Fibroblast of lung (primary cell): ENCODE measurements at regions not wholly inside any gene's neighbourhood (a gene's known extent, or its start where the extent isn't known, plus 50 kb on each side); places are given as distances from the start of the nearest gene placed in this dataset.

Experiments
- DNase-seq, 2 donors: peaks; one replicate each; pipeline versions ENCODE4 v3.0.0 to v3.0.0-alpha.2; 2010; ENCODE audit warnings: low read depth in 2 of 2
- H2AFZ ChIP-seq: 2 replicates; pipeline ENCODE4 v1.5.1; 2012; ENCODE audit warnings: low read length, control low read depth, inconsistent platforms
- H3K27ac ChIP-seq: 2 replicates; pipeline ENCODE4 v1.5.1; 2011; ENCODE audit warnings: low read length, control low read depth; ENCODE audit not compliant: insufficient read depth
- H3K27me3 ChIP-seq: 2 replicates; pipeline ENCODE4 v1.5.1; 2011; ENCODE audit warnings: mild to moderate bottlenecking, low read length; ENCODE audit not compliant: control insufficient read depth, insufficient read depth
- H3K36me3 ChIP-seq: 2 replicates; pipeline ENCODE4 v1.5.1; 2011; ENCODE audit warnings: low read length; ENCODE audit not compliant: control insufficient read depth, insufficient read depth
- H3K4me1 ChIP-seq: 2 replicates; pipeline ENCODE4 v1.5.1; 2011; ENCODE audit warnings: low read length; ENCODE audit not compliant: control insufficient read depth, insufficient read depth; ENCODE audit errors: extremely low read depth
- H3K4me2 ChIP-seq: 2 replicates; pipeline ENCODE4 v1.5.1; 2011; ENCODE audit warnings: low read length, control low read depth; ENCODE audit not compliant: insufficient read depth; ENCODE audit errors: extremely low read depth
- H3K4me3 ChIP-seq, 4 experiments: fragments of 200-600 bp in 1 of 4; sonication (generic) in 1 of 4; replicated peaks in 1 of 4; 2 replicates each; pipeline ENCODE4 v1.5.1; 2011 to 2016; ENCODE audit warnings: low read length in 4 of 4, low read depth in 3 of 4, mild to moderate bottlenecking in 3 of 4, control low read depth in 2 of 4, inconsistent platforms in 1 of 4, mixed read lengths in 1 of 4; ENCODE audit not compliant: insufficient read depth in 1 of 4; ENCODE audit errors: control extremely low read depth in 1 of 4
- H3K79me2 ChIP-seq: 2 replicates; pipeline ENCODE4 v1.5.1; 2012; ENCODE audit warnings: mild to moderate bottlenecking, low read length, inconsistent platforms; ENCODE audit not compliant: control insufficient read depth, insufficient read depth
- H3K9ac ChIP-seq: 2 replicates; pipeline ENCODE4 v1.5.1; 2011; ENCODE audit warnings: mild to moderate bottlenecking, low read length, control low read depth; ENCODE audit not compliant: insufficient read depth
- H3K9me3 ChIP-seq: 2 replicates; pipeline ENCODE4 v1.5.1; 2012; ENCODE audit warnings: low read depth, low read length; ENCODE audit not compliant: control insufficient read depth, insufficient read depth
- H4K20me1 ChIP-seq: 2 replicates; pipeline ENCODE4 v1.5.1; 2011; ENCODE audit warnings: low read length; ENCODE audit not compliant: control insufficient read depth, insufficient read depth; ENCODE audit errors: extremely low read depth
- EZH2 ChIP-seq: IDR thresholded peaks from 2 replicates; pipeline ENCODE4 v1.5.1; 2012; ENCODE audit warnings: low read length, control low read depth, mild to moderate bottlenecking; ENCODE audit errors: missing control alignments
- TF ChIP-seq, protein P1 (sequence below), 2 donors: IDR thresholded peaks in 1 of 2; conservative IDR thresholded peaks in 1 of 2; 1 replicate in 1 of 2; 2 replicates in 1 of 2; pipeline ENCODE4 v1.5.1; 2011 to 2012; ENCODE audit warnings: low read length in 2 of 2, control low read depth in 1 of 2, inconsistent platforms in 1 of 2, low read depth in 1 of 2, mild to moderate bottlenecking in 1 of 2

DNA sequence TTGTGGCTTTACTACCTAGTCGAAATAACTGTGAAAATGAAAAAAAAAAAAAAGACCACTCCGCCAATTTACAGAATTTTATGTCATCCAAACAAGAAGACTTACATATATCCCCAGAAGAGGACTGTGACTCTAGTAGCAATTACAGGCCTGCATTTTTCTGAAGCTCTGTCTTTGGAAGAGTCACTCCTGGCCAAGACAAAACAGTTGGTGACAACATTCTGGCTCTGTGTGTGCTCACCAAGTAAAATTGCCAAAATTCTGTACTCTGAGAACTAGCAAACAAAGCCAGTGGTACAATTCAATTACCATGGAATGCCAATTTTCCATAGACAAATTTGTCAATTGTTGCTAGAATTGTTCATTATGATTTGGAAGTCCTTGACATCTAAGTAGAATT lies 311.1 kb downstream of the PDGFC start:
- no peak overlapping the region for H3K4me2 ChIP-seq
- H3K9ac ChIP-seq, result no peak overlapping the region
- TF ChIP-seq, protein P1, sequence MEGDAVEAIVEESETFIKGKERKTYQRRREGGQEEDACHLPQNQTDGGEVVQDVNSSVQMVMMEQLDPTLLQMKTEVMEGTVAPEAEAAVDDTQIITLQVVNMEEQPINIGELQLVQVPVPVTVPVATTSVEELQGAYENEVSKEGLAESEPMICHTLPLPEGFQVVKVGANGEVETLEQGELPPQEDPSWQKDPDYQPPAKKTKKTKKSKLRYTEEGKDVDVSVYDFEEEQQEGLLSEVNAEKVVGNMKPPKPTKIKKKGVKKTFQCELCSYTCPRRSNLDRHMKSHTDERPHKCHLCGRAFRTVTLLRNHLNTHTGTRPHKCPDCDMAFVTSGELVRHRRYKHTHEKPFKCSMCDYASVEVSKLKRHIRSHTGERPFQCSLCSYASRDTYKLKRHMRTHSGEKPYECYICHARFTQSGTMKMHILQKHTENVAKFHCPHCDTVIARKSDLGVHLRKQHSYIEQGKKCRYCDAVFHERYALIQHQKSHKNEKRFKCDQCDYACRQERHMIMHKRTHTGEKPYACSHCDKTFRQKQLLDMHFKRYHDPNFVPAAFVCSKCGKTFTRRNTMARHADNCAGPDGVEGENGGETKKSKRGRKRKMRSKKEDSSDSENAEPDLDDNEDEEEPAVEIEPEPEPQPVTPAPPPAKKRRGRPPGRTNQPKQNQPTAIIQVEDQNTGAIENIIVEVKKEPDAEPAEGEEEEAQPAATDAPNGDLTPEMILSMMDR (conservative IDR thresholded peaks at IDR 0.05 in 1 of 2, IDR thresholded peaks at IDR 0.05 in 1 of 2; ENCODE audit: low read depth in 1 of 2, low read length in 2 of 2), result no peak
- TF ChIP-seq EZH2, result no peak
- no peaks in the 10 kb centered on the region for H3K36me3 ChIP-seq
- H3K4me1 ChIP-seq, result no peaks in the 10 kb centered on the region
- no peak overlapping the region for H3K27ac ChIP-seq
- no peaks in the 10 kb centered on the region for H3K79me2 ChIP-seq
- no peaks in the 10 kb centered on the region for H4K20me1 ChIP-seq
- no peak overlapping the region for H2AFZ ChIP-seq
- H3K27me3 ChIP-seq, result no peaks in the 10 kb centered on the region
- no peaks in the 10 kb centered on the region for H3K9me3 ChIP-seq
- DNase-seq, result no peak
- no peak overlapping the region for H3K4me3 ChIP-seq

DNA sequence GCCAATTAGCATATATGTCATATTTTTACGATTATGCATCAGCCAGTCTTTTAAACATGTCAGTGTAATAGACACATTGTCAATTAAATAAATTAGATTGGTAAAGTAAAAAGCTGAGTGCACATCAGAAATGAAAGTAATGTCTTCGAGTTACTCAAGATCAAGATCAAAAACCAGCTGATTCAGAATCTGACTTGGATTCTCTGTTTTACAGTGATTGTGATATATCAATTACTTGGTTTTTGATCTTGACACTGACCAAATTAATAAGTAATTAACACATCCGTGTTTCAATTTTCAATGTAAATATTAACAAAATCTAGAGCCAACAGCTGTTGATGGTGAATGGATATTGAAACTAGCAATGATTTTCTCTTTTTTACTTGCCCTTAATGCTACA lies 311.6 kb downstream of the PDGFC start:
- DNase-seq, result no peak
- Histone ChIP-seq H3K4me2 (peak overlapping the region; percentile 60), H2AFZ (no peak overlapping the region), H3K27ac (no peak overlapping the region), H3K4me3 (no peak overlapping the region), H4K20me1 (no peaks in the 10 kb centered on the region), H3K36me3 (no peaks in the 10 kb centered on the region), H3K79me2 (no peaks in the 10 kb centered on the region), H3K27me3 (no peaks in the 10 kb centered on the region), H3K4me1 (no peaks in the 10 kb centered on the region), H3K9ac (no peak overlapping the region), H3K9me3 (no peaks in the 10 kb centered on the region)
- TF ChIP-seq, protein P1 (conservative IDR thresholded peaks at IDR 0.05 in 1 of 2, IDR thresholded peaks at IDR 0.05 in 1 of 2; ENCODE audit: low read depth in 1 of 2, low read length in 2 of 2), result no peak
- no peak for TF ChIP-seq EZH2

DNA sequence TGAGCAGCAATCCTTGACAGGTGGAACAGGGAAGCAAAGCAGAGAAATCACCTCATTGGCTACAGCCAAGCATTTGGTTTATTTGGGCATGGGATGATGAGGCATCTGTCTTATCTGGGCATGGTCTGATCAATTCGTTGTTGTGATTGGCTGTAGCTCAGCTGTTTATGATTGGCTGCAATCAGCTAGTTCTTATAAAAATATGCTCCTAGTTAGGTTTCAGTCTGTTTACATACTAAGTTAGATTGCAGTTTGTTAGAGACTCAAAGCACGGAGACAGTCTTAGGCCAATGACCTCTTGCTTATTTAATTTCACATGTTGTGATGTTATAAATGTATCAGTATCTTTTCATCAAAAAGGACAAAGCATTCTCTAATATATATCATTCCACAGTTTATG lies 312.0 kb downstream of the PDGFC start:
- H4K20me1 ChIP-seq, result no peaks in the 10 kb centered on the region
- no peaks in the 10 kb centered on the region for H3K9me3 ChIP-seq
- H3K27ac ChIP-seq, result no peak overlapping the region
- no peak overlapping the region for H3K9ac ChIP-seq
- H3K4me3 ChIP-seq, result no peak overlapping the region
- H3K4me2 ChIP-seq, result peak overlapping the region; percentile 60
- H3K27me3 ChIP-seq, result no peaks in the 10 kb centered on the region
- TF ChIP-seq, protein P1 (conservative IDR thresholded peaks at IDR 0.05 in 1 of 2, IDR thresholded peaks at IDR 0.05 in 1 of 2; ENCODE audit: low read depth in 1 of 2, low read length in 2 of 2), result no peak
- no peak for TF ChIP-seq EZH2
- H3K79me2 ChIP-seq, result no peaks in the 10 kb centered on the region
- no peaks in the 10 kb centered on the region for H3K36me3 ChIP-seq
- DNase-seq, result no peak
- H3K4me1 ChIP-seq, result no peaks in the 10 kb centered on the region
- H2AFZ ChIP-seq, result no peak overlapping the region
